ENCODE measurements at regions not wholly inside any gene's neighbourhood (a gene's known extent, or its start where the extent isn't known, plus 50 kb on each side); places are given as distances from the start of the nearest gene placed in this dataset.

DNA sequence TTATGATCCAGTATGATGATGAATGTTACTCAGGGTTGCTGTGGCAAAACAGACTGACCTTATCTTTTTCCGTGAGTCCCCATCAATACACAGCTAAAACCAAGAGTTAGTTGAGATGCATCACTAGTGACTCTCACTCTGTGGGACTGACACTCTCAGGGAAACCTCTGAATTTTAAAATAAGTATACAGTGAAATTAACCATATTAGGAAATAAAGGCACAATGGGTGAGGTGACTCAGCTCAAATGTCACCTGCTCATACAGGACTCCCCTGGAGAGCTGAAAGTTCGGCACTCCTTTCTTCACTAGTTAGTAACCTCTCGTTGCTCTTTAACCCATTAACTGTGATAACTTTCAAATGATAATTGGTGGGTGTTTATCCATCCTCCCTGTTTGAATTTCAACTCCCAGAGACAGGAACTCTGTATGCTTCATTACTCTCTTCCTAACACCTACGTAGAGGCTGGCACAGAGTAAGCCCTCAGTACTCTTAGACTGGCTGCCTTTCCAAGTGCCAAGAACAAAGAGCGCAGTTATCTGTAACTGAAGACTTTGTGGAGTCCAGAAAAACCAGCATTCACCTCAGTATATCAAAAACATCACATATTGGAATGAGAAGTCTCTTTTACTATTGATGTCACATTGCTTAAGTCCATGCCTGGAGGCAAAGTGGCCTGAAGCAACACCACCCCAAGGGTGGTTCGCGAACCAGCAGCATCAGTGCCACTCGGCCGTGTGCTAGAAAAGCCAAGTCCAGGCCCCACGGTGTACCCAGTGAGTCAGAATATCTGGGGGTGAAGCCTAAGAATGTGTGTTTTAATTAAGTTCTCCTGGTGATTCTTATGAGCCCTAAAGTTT, 91.1 kb downstream of the NIBAN1 start:
- TF ChIP-seq, protein P1, sequence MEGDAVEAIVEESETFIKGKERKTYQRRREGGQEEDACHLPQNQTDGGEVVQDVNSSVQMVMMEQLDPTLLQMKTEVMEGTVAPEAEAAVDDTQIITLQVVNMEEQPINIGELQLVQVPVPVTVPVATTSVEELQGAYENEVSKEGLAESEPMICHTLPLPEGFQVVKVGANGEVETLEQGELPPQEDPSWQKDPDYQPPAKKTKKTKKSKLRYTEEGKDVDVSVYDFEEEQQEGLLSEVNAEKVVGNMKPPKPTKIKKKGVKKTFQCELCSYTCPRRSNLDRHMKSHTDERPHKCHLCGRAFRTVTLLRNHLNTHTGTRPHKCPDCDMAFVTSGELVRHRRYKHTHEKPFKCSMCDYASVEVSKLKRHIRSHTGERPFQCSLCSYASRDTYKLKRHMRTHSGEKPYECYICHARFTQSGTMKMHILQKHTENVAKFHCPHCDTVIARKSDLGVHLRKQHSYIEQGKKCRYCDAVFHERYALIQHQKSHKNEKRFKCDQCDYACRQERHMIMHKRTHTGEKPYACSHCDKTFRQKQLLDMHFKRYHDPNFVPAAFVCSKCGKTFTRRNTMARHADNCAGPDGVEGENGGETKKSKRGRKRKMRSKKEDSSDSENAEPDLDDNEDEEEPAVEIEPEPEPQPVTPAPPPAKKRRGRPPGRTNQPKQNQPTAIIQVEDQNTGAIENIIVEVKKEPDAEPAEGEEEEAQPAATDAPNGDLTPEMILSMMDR (IDR thresholded peaks at IDR 0.05): no peak
- TF ChIP-seq POLR2A (IDR thresholded peaks at IDR 0.05): no peak

All from lower leg skin (tissue), 3 donors.